Activated T-helper 2 cell treated with anti-CD3 and anti-CD28 coated beads, Interferon-gamma antibody, Interleukin-2, Interleukin-4, amounts not matched to agents 10 μg/mL and 5 μg/mL and 100 μg/mL, durations not matched to agents 14 hours and 24 hours and 36 hours (primary cell): ENCODE measurements at regions not wholly inside any gene's neighbourhood (a gene's known extent, or its start where the extent isn't known, plus 50 kb on each side); places are given as distances from the start of the nearest gene placed in this dataset.
A peak's percentile ranks its signal among the peaks of the same experiment; 100 is the strongest.
"Not testable (repeated sequence)": the region's sequence is repeated elsewhere in the genome, so short reads cannot be mapped to it uniquely, and the experiment has no call there.

Experiments used
- DNase-seq: peaks from one replicate; pipeline ENCODE4 v3.0.0; 2021; ENCODE audit warnings: low spot score
- H3K27ac Mint-ChIP-seq: one replicate; pipeline ENCODE4 v1.8.0; 2021; ENCODE audit warnings: mixed read lengths
- H3K27me3 Mint-ChIP-seq: one replicate; pipeline ENCODE4 v1.8.0; 2021; ENCODE audit warnings: low read depth, mixed read lengths
- H3K36me3 Mint-ChIP-seq: one replicate; pipeline ENCODE4 v1.8.0; 2021; ENCODE audit warnings: low read depth, mixed read lengths
- H3K4me1 Mint-ChIP-seq: one replicate; pipeline ENCODE4 v1.8.0; 2021; ENCODE audit warnings: low read depth, mixed read lengths
- H3K4me3 Mint-ChIP-seq: one replicate; pipeline ENCODE4 v1.8.0; 2021; ENCODE audit warnings: low read depth, mild to moderate bottlenecking, moderate library complexity, mixed read lengths
- H3K9me3 Mint-ChIP-seq: one replicate; pipeline ENCODE4 v1.8.0; 2021; ENCODE audit warnings: mixed read lengths
- intact Hi-C: fragments of 100-400 bp; cut with micrococcal nuclease; formaldehyde crosslinking; loops from one replicate; pipeline ENCODE4 v1.15.1; 2023

- peak overlapping the region; percentile 95 for H3K27ac Mint-ChIP-seq
Observed at GRCh38 chr12:47359310-47360092, 279.7 kb upstream of the AMIGO2 start.

GRCh38 chr12:47357006-47357405, 277.2 kb upstream of the AMIGO2 start:
- Mint-ChIP-seq H3K4me3 (peak overlapping the region; percentile 45), H3K27ac (peak overlapping the region; percentile 96), H3K4me1 (peaks cover 69% of the 10 kb centered on the region), H3K36me3 (peaks cover 40% of the 10 kb centered on the region)
- intact Hi-C loops = loop anchor here (2.0 to 10.0 kb wide), 5 partner anchors 54 to 1138 kb away; partner anchors contain the start of gene SLC38A2
- not testable (repeated sequence) for H3K9me3 Mint-ChIP-seq, H3K27me3 Mint-ChIP-seq, DNase-seq

More at GRCh38 chr12:47359310-47360092, 279.7 kb upstream of the AMIGO2 start:
- Mint-ChIP-seq H3K27me3 (no peaks in the 10 kb centered on the region), H3K4me3 (no peak overlapping the region), H3K9me3 (peaks cover 9% of the 10 kb centered on the region), H3K4me1 (peaks cover 64% of the 10 kb centered on the region), H3K36me3 (peaks cover 35% of the 10 kb centered on the region)
- intact Hi-C loops = loop anchor here (2.0 to 10.0 kb wide), 6 partner anchors 37 to 985 kb away; partner anchors contain the start of gene SLC38A2
- DNase-seq = no peak

DNA sequence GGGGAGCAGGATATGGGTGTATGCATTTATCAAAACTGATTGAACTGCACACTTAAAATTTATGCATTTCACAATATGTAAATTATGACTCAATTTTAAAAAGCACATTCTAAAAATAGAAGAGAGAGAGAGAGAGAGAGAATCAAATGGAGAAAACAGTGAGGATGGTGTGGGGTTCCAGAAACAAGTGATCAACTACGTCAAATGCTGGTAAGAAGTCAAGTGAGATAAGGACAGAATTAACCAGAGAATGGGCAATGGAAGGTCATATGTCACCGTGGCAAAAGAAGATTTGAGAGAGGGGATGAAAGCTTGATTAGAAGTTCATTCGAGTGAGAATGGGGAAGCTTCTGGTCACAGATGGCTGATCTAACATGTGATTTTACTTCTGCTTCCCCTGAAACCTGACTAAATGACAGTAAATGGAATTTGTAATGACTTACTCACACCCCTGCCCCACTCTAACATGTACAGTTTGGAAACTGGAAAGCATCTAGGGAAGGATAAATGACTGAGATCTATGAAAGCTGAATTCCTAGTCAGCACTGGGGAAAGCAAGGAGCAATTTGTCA, 276.5 kb upstream of the AMIGO2 start:
- Mint-ChIP-seq H3K27me3 (no peaks in the 10 kb centered on the region), H3K4me3 (peak overlapping the region; percentile 45), H3K4me1 (peaks cover 67% of the 10 kb centered on the region), H3K27ac (peak overlapping the region; percentile 96), H3K36me3 (peaks cover 40% of the 10 kb centered on the region), H3K9me3 (peaks cover 9% of the 10 kb centered on the region)
- intact Hi-C loops = loop anchor here (1.0 to 10.0 kb wide), 8 partner anchors 35 to 1137 kb away; partner anchors contain the start of gene SLC38A2
- DNase-seq = no peak

GRCh38 chr12:47353508-47353907, 273.7 kb upstream of the AMIGO2 start:
- no peak for DNase-seq
- Mint-ChIP-seq H3K4me3 (peak overlapping the region; percentile 78), H3K4me1 (peaks cover 70% of the 10 kb centered on the region), H3K36me3 (peaks cover 30% of the 10 kb centered on the region), H3K27ac (peak overlapping the region; percentile 86), H3K27me3 (no peaks in the 10 kb centered on the region), H3K9me3 (no peaks in the 10 kb centered on the region)
- intact Hi-C loops = loop anchor here (2.0 to 10.0 kb wide), 4 partner anchors 13 to 979 kb away; partner anchors contain the start of gene SLC38A2

- H3K9me3 Mint-ChIP-seq = no peaks in the 10 kb centered on the region
- DNase-seq = no peak
- intact Hi-C loops = loop anchor here (2.0 to 10.0 kb wide), 4 partner anchors 15 to 977 kb away; partner anchors contain the start of gene SLC38A2
- H3K4me1 Mint-ChIP-seq = peaks cover 66% of the 10 kb centered on the region
- H3K4me3 Mint-ChIP-seq = peak overlapping the region; percentile 53
- H3K27me3 Mint-ChIP-seq = no peaks in the 10 kb centered on the region
- peak overlapping the region; percentile 92 for H3K27ac Mint-ChIP-seq
- peaks cover 22% of the 10 kb centered on the region for H3K36me3 Mint-ChIP-seq
Observed at GRCh38 chr12:47352067-47352466, 272.3 kb upstream of the AMIGO2 start.

DNA sequence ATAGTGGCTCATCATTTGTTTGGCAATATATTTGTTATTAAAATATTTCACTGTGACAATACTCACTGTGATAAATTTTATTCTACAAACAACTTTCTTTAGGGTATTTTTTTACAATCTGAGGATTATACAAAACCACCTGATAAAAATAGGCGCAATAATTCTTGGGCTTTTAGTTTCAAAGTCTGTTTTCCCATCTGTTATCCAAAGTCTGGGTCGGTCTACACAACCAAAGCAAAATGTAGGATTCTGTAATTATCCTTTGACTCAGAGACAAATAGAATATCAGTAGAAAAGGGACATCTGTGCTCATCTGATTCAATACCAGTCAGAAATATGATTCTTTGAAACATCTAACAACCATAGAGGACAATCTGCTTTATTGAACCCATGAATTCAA, 271.8 kb upstream of the AMIGO2 start:
- Mint-ChIP-seq H3K4me3 (no peak overlapping the region), H3K36me3 (peaks cover 20% of the 10 kb centered on the region), H3K27me3 (no peaks in the 10 kb centered on the region), H3K27ac (peak overlapping the region; percentile 92), H3K4me1 (peaks cover 66% of the 10 kb centered on the region), H3K9me3 (no peaks in the 10 kb centered on the region)
- DNase-seq = no peak
- intact Hi-C loops = loop anchor here (2.0 to 10.0 kb wide), 4 partner anchors 69 to 977 kb away; partner anchors contain the start of gene SLC38A2

DNA sequence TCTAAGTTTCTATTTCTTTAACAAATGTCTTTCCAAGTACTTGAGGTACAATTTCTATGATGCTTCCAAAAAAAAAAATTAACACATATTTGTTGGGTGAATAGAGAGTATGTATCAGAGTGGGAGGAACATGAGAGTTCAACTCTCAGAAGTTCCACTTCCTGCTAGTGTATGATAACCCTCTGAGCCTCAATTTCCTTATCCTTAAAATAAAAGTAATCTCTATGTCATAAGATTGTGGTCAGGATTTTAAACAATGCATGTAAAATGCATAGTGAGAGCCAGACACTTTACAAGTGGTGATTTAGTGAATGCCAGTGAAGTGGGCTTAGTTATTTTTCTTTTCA, 270.3 kb upstream of the AMIGO2 start:
- no peaks in the 10 kb centered on the region for H3K9me3 Mint-ChIP-seq
- intact Hi-C loops = loop anchor here (1.0 to 10.0 kb wide), 5 partner anchors 27 to 975 kb away; partner anchors contain the start of gene SLC38A2

DNA sequence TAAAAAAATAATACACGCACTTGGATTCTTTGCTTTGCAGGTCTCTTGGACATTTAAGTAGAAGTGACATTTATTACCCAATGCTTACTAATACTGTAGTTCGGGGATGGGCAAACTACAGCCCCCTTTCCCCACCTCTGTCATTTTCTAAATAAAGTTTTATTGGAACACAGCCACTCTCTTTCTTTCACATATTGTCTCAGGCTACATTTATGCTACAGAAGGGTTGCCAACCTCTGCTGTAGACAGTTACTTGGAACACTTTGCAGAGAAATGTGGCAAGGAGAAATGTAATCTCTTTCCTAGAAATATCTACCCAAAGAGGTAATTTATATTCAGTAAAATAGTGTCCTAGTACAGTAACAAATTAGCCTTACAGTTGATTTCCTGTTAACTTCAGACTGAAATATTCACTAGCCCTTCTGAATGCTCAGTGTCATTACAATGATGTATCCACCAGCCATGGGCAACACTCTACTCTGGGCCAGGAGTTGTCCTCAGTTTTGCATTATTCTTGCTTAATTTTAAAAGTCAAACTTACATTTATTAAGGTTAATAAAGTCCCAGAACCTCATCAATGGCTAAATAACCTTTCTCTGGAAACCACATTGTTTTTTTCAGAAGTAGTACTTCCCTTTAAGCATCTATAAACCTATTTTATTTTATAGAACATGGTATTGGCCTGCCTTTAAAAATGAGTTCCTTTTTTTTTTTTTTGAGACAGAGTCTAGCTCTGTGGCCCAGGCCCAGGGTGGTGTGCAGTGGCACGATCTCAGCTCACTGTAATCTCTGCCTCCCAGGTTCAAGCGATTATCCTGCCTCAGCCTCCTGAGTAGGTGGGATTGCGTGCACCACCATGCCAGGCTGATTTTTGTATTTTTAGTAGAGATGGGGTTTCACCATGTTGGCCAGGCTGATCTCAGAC, 269.6 kb upstream of the AMIGO2 start:
- Mint-ChIP-seq H3K9me3 (no peaks in the 10 kb centered on the region), H3K27ac (peak overlapping the region; percentile 98), H3K4me1 (peaks cover 62% of the 10 kb centered on the region), H3K4me3 (peak overlapping the region; percentile 52), H3K36me3 (peaks cover 19% of the 10 kb centered on the region), H3K27me3 (no peaks in the 10 kb centered on the region)
- no peak for DNase-seq
- intact Hi-C loops = loop anchor here (1.0 to 10.0 kb wide), 5 partner anchors 28 to 975 kb away; partner anchors contain the start of gene SLC38A2

More for the DNA sequence above, 270.3 kb upstream of the AMIGO2 start:
- peak overlapping the region; percentile 98 for H3K27ac Mint-ChIP-seq
- peak overlapping the region; percentile 52 for H3K4me3 Mint-ChIP-seq
- H3K4me1 Mint-ChIP-seq = peaks cover 58% of the 10 kb centered on the region
- H3K27me3 Mint-ChIP-seq = no peaks in the 10 kb centered on the region
- peaks cover 19% of the 10 kb centered on the region for H3K36me3 Mint-ChIP-seq
- DNase-seq = no peak

DNA sequence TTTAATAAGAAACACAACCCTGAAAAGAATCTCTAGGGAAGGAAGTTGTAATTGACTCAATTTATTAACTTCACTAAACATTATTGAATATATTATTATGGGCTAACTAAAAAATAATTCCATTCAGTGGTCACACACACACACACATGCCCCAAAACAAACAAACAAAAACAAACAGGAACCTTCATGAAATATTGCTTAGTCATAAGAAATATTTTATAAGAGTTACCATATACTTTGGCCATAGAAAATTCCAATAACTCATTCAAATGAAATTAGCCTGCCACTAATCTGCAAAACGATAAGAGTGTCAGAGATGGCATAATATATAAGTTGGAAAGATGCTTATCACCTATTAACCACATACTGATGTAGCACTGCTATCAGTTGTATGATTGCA, 268.4 kb upstream of the AMIGO2 start:
- Mint-ChIP-seq H3K4me3 (no peak overlapping the region), H3K27me3 (no peaks in the 10 kb centered on the region), H3K9me3 (peaks cover 5% of the 10 kb centered on the region), H3K27ac (peak overlapping the region; percentile 68), H3K36me3 (peaks cover 17% of the 10 kb centered on the region), H3K4me1 (peaks cover 59% of the 10 kb centered on the region)
- no peak for DNase-seq
- intact Hi-C loops = no loop called here

- H3K27me3 Mint-ChIP-seq = no peaks in the 10 kb centered on the region
Observed at GRCh38 chr12:47346251-47347019, 266.7 kb upstream of the AMIGO2 start.

GRCh38 chr12:47343684-47344567, 264.2 kb upstream of the AMIGO2 start:
- Mint-ChIP-seq H3K9me3 (peaks cover 7% of the 10 kb centered on the region), H3K36me3 (peaks cover 15% of the 10 kb centered on the region), H3K27ac (peak overlapping the region; percentile 64), H3K4me1 (peaks cover 27% of the 10 kb centered on the region), H3K4me3 (no peak overlapping the region), H3K27me3 (no peaks in the 10 kb centered on the region)
- no peak for DNase-seq
- intact Hi-C loops = no loop called here

More at GRCh38 chr12:47346251-47347019, 266.7 kb upstream of the AMIGO2 start:
- H3K4me3 Mint-ChIP-seq = no peak overlapping the region
- intact Hi-C loops = no loop called here
- peak overlapping the region; percentile 34 for H3K27ac Mint-ChIP-seq
- DNase-seq = no peak
- peaks cover 5% of the 10 kb centered on the region for H3K9me3 Mint-ChIP-seq
- H3K4me1 Mint-ChIP-seq = peaks cover 48% of the 10 kb centered on the region
- peaks cover 14% of the 10 kb centered on the region for H3K36me3 Mint-ChIP-seq
